MM.1S (cell line): ENCODE measurements at regions not wholly inside any gene's neighbourhood (a gene's known extent, or its start where the extent isn't known, plus 50 kb on each side); places are given as distances from the start of the nearest gene placed in this dataset.

ENCODE experiments used
- DNase-seq: peaks from one replicate; pipeline ENCODE4 v3.0.0-alpha.2; 2015
- H2AFZ ChIP-seq: fragments of 300-600 bp; sonication (generic); 2 replicates; pipeline ENCODE4 v1.6.0; 2016; ENCODE audit warnings: antibody characterized with exemption, low read length
- H3F3A ChIP-seq: fragments of 300-600 bp; sonication (generic); 2 replicates; pipeline ENCODE4 v1.6.1; 2016; ENCODE audit warnings: mild to moderate bottlenecking, antibody characterized with exemption, low read length, moderate library complexity, mixed read lengths; ENCODE audit not compliant: insufficient read depth
- H3K27ac ChIP-seq: fragments of 300-600 bp; sonication (generic); 2 replicates; pipeline ENCODE4 v1.5.1; 2016; ENCODE audit warnings: mild to moderate bottlenecking, low read length
- H3K27me3 ChIP-seq: fragments of 300-600 bp; sonication (generic); replicated peaks from 2 replicates; pipeline ENCODE4 v1.6.0; 2016; ENCODE audit warnings: low read length; ENCODE audit not compliant: insufficient read depth
- H3K36me3 ChIP-seq: fragments of 300-600 bp; sonication (generic); replicated peaks from 2 replicates; pipeline ENCODE4 v1.6.1; 2016; ENCODE audit warnings: mild to moderate bottlenecking, low read length, mixed read lengths; ENCODE audit not compliant: insufficient read depth
- H3K4me1 ChIP-seq: fragments of 300-600 bp; sonication (generic); 2 replicates; pipeline ENCODE4 v1.6.1; 2016; ENCODE audit warnings: low read length, mixed read lengths
- H3K4me2 ChIP-seq: fragments of 300-600 bp; sonication (generic); 2 replicates; pipeline ENCODE4 v1.6.0; 2016; ENCODE audit warnings: low read depth, low read length
- H3K4me3 ChIP-seq: fragments of 300-600 bp; sonication (generic); 2 replicates; pipeline ENCODE4 v1.5.1; 2016; ENCODE audit warnings: low read length, mixed read lengths
- H3K79me2 ChIP-seq: fragments of 300-600 bp; sonication (generic); 2 replicates; pipeline ENCODE4 v1.6.1; 2016; ENCODE audit warnings: mixed run types, low read length, mixed read lengths
- H3K9ac ChIP-seq: fragments of 300-600 bp; sonication (generic); 2 replicates; pipeline ENCODE4 v1.6.1; 2016; ENCODE audit warnings: low read length, mixed read lengths
- H3K9me2 ChIP-seq: fragments of 300-600 bp; sonication (generic); replicated peaks from 2 replicates; pipeline ENCODE4 v1.6.1; 2016; ENCODE audit warnings: mild to moderate bottlenecking, low read length, mixed read lengths; ENCODE audit not compliant: insufficient read depth
- H3K9me3 ChIP-seq: fragments of 300-600 bp; sonication (generic); replicated peaks from 2 replicates; pipeline ENCODE4 v1.6.1; 2016; ENCODE audit warnings: mild to moderate bottlenecking, low read length, mixed read lengths; ENCODE audit not compliant: insufficient read depth
- H4K20me1 ChIP-seq: fragments of 300-600 bp; sonication (generic); 2 replicates; pipeline ENCODE4 v1.6.1; 2016; ENCODE audit warnings: mild to moderate bottlenecking, low read length, moderate library complexity, mixed read lengths; ENCODE audit not compliant: insufficient read depth
- EZH2 ChIP-seq: fragments of 300-600 bp; sonication (generic); optimal IDR thresholded peaks from 2 replicates; pipeline ENCODE3; 2017; ENCODE audit warnings: low read depth, mild to moderate bottlenecking, antibody characterized with exemption, low read length, mixed read lengths
- EZH2phosphoT487 ChIP-seq: fragments of 300-600 bp; sonication (generic); IDR thresholded peaks from 2 replicates; pipeline ENCODE4 v1.6.1; 2018; ENCODE audit warnings: antibody characterized with exemption, low read length
- TF ChIP-seq, protein P1 (sequence below): fragments of 300-600 bp; sonication (generic); IDR thresholded peaks from 2 replicates; pipeline ENCODE4 v1.5.1; 2016; ENCODE audit warnings: antibody characterized with exemption, low read length, mixed read lengths

DNA sequence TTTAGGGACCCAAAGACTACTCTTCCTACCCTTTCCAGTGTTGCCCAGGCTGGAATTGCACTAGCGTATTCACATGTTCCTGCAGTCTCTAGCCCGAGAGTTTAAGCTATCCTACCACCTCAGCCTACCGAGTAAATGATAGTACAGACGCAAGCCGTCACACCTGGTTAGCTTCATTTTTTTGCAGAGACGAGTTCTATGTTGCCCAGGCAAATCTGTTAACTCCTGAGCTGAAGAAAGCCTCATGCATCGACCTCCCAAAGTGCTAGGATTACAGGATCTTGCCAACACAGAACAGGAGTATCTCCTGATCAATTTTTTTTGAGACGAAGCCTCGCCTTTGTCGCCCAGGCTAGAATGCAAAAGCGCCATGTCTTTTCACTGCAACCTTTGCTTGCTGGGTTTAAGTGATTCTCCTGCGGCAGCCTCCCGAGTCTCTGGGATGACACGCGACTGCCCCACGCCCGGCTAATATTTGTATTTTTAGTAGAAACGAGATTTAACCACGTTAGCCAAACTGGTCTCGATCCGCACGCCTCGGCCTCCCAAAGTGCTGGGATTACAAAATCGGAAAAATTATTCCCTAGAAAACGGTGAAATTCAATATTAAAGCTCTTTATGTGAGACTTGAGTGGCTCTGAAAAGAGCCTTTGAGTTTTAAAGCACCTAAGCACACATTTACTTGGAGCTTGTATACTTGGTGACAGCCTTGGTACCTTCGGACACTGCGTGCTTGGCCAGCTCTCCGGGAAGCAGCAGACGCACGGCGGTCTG is 128.5 kb downstream of the HFE start:
- peak overlapping the region; percentile 59 for H3K9ac ChIP-seq
- peak overlapping the region; percentile 54 for H3K4me3 ChIP-seq
- no peaks in the 10 kb centered on the region for H3K9me2 ChIP-seq
- H3K79me2 ChIP-seq: no peaks in the 10 kb centered on the region
- peak overlapping the region; percentile 85 for H3K4me2 ChIP-seq
- no peaks in the 10 kb centered on the region for H4K20me1 ChIP-seq
- 0 out of 2 replicates have a peak overlapping the region, but pooled peaks have one; percentile 33 for H2AFZ ChIP-seq
- no peaks in the 10 kb centered on the region for H3K36me3 ChIP-seq
- H3F3A ChIP-seq: peaks cover 42% of the 10 kb centered on the region
- no peaks in the 10 kb centered on the region for H3K9me3 ChIP-seq
- TF ChIP-seq, protein P1, sequence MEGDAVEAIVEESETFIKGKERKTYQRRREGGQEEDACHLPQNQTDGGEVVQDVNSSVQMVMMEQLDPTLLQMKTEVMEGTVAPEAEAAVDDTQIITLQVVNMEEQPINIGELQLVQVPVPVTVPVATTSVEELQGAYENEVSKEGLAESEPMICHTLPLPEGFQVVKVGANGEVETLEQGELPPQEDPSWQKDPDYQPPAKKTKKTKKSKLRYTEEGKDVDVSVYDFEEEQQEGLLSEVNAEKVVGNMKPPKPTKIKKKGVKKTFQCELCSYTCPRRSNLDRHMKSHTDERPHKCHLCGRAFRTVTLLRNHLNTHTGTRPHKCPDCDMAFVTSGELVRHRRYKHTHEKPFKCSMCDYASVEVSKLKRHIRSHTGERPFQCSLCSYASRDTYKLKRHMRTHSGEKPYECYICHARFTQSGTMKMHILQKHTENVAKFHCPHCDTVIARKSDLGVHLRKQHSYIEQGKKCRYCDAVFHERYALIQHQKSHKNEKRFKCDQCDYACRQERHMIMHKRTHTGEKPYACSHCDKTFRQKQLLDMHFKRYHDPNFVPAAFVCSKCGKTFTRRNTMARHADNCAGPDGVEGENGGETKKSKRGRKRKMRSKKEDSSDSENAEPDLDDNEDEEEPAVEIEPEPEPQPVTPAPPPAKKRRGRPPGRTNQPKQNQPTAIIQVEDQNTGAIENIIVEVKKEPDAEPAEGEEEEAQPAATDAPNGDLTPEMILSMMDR: no peak
- TF ChIP-seq EZH2: no peak
- DNase-seq: peak; percentile 71
- H3K27me3 ChIP-seq: no peaks in the 10 kb centered on the region
- H3K4me1 ChIP-seq: 0 out of 2 replicates have a peak, but pooled peaks cover 5% of the 10 kb centered on the region
- H3K27ac ChIP-seq: peak overlapping the region; percentile 95

DNA sequence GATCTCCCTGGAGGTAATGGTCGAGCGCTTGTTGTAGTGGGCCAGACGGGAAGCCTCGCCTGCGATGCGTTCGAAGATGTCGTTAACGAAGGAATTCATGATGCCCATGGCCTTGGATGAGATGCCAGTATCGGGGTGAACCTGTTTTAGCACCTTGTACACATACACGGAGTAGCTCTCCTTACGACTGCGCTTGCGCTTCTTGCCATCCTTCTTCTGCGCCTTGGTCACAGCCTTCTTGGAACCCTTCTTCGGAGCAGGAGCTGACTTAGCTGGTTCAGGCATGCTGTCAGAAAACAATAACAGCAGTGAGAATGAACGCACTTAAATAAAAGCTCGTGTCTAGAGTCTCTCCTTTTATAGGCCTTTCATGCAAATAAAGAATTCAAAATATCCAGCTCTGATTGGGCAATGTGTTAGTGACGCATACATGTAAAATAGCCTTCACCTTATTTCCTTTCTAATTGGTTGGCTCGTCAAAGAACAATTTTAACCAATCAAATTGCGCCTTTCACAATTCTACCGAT is 129.2 kb downstream of the HFE start:
- TF ChIP-seq, protein P1: no peak
- TF ChIP-seq EZH2phosphoT487: no peak
- TF ChIP-seq EZH2: no peak
- Histone ChIP-seq H3K36me3 (no peaks in the 10 kb centered on the region), H3K9ac (peak overlapping the region; percentile 73), H3F3A (peaks cover 42% of the 10 kb centered on the region), H3K27me3 (no peaks in the 10 kb centered on the region), H2AFZ (no peak overlapping the region), H3K9me2 (no peaks in the 10 kb centered on the region), H3K4me2 (peak overlapping the region; percentile 85), H4K20me1 (no peaks in the 10 kb centered on the region), H3K27ac (peak overlapping the region; percentile 95), H3K4me1 (0 out of 2 replicates have a peak, but pooled peaks cover 5% of the 10 kb centered on the region), H3K4me3 (peak overlapping the region; percentile 57), H3K79me2 (no peaks in the 10 kb centered on the region), H3K9me3 (no peaks in the 10 kb centered on the region)
- peak; percentile 97 for DNase-seq

DNA sequence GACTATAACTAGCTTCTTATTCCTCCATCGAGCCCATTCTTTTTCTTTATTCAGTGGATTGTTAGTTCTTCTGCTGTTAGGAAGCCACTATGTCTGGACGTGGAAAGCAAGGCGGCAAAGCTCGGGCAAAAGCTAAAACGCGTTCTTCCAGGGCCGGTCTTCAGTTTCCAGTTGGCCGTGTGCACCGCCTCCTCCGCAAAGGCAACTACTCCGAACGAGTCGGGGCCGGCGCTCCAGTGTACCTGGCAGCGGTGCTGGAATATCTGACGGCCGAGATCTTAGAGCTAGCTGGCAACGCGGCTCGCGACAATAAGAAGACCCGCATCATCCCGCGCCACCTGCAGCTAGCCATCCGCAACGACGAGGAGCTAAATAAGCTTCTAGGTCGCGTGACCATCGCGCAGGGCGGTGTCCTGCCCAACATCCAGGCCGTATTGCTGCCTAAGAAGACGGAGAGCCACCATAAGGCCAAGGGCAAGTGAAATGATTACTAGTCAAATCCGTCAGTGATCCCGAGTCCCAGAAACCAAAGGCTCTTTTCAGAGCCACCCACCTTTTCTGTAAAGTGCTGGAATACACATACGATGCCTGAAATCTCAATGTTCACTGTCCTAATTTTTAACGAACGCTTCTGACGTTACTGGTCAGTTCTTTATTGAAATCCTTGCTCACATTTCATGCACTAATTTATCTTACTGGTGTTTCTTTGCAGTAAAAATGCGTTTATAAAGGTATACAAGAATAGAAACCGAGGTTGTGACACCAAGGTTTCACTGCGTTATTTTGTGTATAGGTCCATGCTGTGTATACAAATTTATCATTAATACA is 129.9 kb downstream of the HFE start:
- DNase-seq: peak; percentile 90
- peak overlapping the region; percentile 57 for H3K4me3 ChIP-seq
- H3K4me1 ChIP-seq: 0 out of 2 replicates have a peak, but pooled peaks cover 5% of the 10 kb centered on the region
- H3K9me3 ChIP-seq: no peaks in the 10 kb centered on the region
- H3F3A ChIP-seq: peaks cover 42% of the 10 kb centered on the region
- TF ChIP-seq EZH2phosphoT487: no peak
- TF ChIP-seq, protein P1: peak; percentile 49
- H3K9ac ChIP-seq: peak overlapping the region; percentile 73
- no peaks in the 10 kb centered on the region for H3K27me3 ChIP-seq
- H4K20me1 ChIP-seq: no peaks in the 10 kb centered on the region
- peak overlapping the region; percentile 70 for H3K4me2 ChIP-seq
- peak overlapping the region; percentile 95 for H3K27ac ChIP-seq
- H3K36me3 ChIP-seq: no peaks in the 10 kb centered on the region
- H3K9me2 ChIP-seq: no peaks in the 10 kb centered on the region
- no peaks in the 10 kb centered on the region for H3K79me2 ChIP-seq
- H2AFZ ChIP-seq: no peak overlapping the region
